Adrenal gland (tissue), 9 donors: ENCODE measurements at regions not wholly inside any gene's neighbourhood (a gene's known extent, or its start where the extent isn't known, plus 50 kb on each side); places are given as distances from the start of the nearest gene placed in this dataset.
"Not testable (repeated sequence)": the region's sequence is repeated elsewhere in the genome, so short reads cannot be mapped to it uniquely, and the experiment has no call there.

Source experiments
- DNase-seq, 7 donors: peaks; one replicate each; pipeline ENCODE4 v3.0.0-alpha.2; 2019 to 2020
- H3K27ac ChIP-seq, 5 donors: fragments of 200-600 bp; sonication (generic) in 4 of 5; 1 replicate in 3 of 5; 2 replicates in 2 of 5; pipeline versions ENCODE4 v1.5.1 to v1.8.0; 2016 to 2020; ENCODE audit warnings: mild to moderate bottlenecking in 1 of 5
- H3K27me3 ChIP-seq: fragments of 200-600 bp; 2 replicates; pipeline ENCODE4 v1.8.0; 2021
- H3K36me3 ChIP-seq, 2 donors: fragments of 200-600 bp; replicated peaks in 1 of 2; 1 replicate in 1 of 2; 2 replicates in 1 of 2; pipeline versions ENCODE4 v1.5.1 to v1.8.0; 2018 to 2022
- H3K4me1 ChIP-seq, 2 donors: fragments of 200-600 bp; replicated peaks in 1 of 2; 1 replicate in 1 of 2; 2 replicates in 1 of 2; pipeline versions ENCODE4 v1.5.1 to v1.8.0; 2018 to 2021
- H3K4me3 ChIP-seq, 4 donors: fragments of 200-600 bp; sonication (generic) in 3 of 4; one replicate each; pipeline ENCODE4 v1.5.1; 2016 to 2018
- H3K9me3 ChIP-seq, 3 donors: fragments of 200-600 bp; sonication (generic) in 1 of 3; replicated peaks in 1 of 3; 1 replicate in 2 of 3; 2 replicates in 1 of 3; pipeline versions ENCODE4 v1.5.1 to v1.8.0; 2016 to 2021
- POLR2A ChIP-seq, 2 donors: fragments of 450-650 bp; IDR thresholded peaks; one replicate each; pipeline ENCODE4 v1.6.1; 2017; ENCODE audit warnings: antibody characterized with exemption in 2 of 2, mild to moderate bottlenecking in 2 of 2, moderate library complexity in 1 of 2
- WGBS, 4 donors: extraction: QIAGEN DNeasy Blood & Tissue Kit in 2 of 4; methylation state at CpG; one replicate each; pipeline versions ENCODE4 v1.1.5 to v1.1.7; 2013 to 2017; 5-methylcytosine and 5-hydroxymethylcytosine counted together
- intact Hi-C, 2 donors: fragments of 100-400 bp; cut with DNase I; formaldehyde crosslinking; loops; one replicate each; pipeline versions ENCODE4 v1.14.1 to v1.15.0; 2022 to 2023
- TF ChIP-seq, protein P1 (sequence below), 6 experiments: fragments of 450-650 bp in 4 of 6; fragments of 200-600 bp in 2 of 6; sonication (generic) in 1 of 6; IDR thresholded peaks; 1 replicate in 5 of 6; 2 replicates in 1 of 6; pipeline versions ENCODE4 v1.5.1 to v1.8.0; 2016 to 2021; ENCODE audit warnings: antibody characterized with exemption in 6 of 6, mild to moderate bottlenecking in 2 of 6, moderate library complexity in 1 of 6
- donor health status: healthy with polysubstance abuse.
- donor health status: Bipolar disorder and iron deficiency.
- donor health status: DM: yes; HTN: yes; CAD: no.
- donor health status: DM: no; HTN: no; CAD: no.
- donor health status: DM: no; HTN: no; CAD: no.

DNA sequence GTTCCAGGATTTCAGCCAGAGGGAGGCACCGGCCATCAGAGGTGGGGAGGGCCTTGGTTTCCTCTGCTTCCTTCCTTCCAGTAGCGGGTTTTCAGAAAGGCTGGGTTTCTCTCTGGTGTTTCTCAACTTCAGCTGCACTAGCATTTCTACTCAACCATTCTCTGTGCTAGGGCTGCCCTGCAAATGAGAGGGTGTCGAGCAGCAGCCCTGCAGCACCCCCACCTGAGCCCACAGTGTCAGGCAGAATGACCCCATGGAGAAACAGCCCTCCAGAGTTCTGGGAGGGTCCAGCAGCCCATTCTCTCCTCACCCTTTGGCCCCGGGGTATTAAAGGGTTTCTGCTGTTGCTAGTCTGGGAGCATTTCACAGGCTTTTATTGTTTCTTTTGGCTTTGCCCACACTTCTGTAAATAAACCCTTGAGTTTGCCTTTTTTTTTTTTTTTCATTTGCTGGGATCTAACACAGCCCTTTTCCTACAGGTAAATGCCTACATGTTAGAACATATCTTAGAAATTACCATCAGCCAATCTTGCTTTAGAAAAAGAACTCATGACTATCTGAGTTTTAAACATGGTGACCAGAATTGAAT, 151.5 kb upstream of the VIPR2 start:
- Histone ChIP-seq H3K4me1 (no peaks in the 10 kb centered on the region), H3K4me3 (no peak overlapping the region), H3K27me3 (no peaks in the 10 kb centered on the region), H3K9me3 (no peaks in the 10 kb centered on the region), H3K36me3 (no peaks in the 10 kb centered on the region), H3K27ac (no peak overlapping the region)
- DNase-seq = no peak
- intact Hi-C loops = no loop called here
- WGBS, 4 donors = 35 to 64% (median 48%) methylated on average over 4 of the region's 4 CpGs
- TF ChIP-seq POLR2A (IDR thresholded peaks at IDR 0.05) = no peak
- TF ChIP-seq, protein P1, sequence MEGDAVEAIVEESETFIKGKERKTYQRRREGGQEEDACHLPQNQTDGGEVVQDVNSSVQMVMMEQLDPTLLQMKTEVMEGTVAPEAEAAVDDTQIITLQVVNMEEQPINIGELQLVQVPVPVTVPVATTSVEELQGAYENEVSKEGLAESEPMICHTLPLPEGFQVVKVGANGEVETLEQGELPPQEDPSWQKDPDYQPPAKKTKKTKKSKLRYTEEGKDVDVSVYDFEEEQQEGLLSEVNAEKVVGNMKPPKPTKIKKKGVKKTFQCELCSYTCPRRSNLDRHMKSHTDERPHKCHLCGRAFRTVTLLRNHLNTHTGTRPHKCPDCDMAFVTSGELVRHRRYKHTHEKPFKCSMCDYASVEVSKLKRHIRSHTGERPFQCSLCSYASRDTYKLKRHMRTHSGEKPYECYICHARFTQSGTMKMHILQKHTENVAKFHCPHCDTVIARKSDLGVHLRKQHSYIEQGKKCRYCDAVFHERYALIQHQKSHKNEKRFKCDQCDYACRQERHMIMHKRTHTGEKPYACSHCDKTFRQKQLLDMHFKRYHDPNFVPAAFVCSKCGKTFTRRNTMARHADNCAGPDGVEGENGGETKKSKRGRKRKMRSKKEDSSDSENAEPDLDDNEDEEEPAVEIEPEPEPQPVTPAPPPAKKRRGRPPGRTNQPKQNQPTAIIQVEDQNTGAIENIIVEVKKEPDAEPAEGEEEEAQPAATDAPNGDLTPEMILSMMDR (IDR thresholded peaks at IDR 0.05) = no peak

- H3K36me3 ChIP-seq, H3K9me3 ChIP-seq, H3K27ac ChIP-seq, H3K4me1 ChIP-seq, intact Hi-C loops, H3K4me3 ChIP-seq, DNase-seq, H3K27me3 ChIP-seq: not testable (repeated sequence)
Measured at GRCh38 chr7:159286487-159286886, 141.8 kb upstream of the VIPR2 start.

DNA sequence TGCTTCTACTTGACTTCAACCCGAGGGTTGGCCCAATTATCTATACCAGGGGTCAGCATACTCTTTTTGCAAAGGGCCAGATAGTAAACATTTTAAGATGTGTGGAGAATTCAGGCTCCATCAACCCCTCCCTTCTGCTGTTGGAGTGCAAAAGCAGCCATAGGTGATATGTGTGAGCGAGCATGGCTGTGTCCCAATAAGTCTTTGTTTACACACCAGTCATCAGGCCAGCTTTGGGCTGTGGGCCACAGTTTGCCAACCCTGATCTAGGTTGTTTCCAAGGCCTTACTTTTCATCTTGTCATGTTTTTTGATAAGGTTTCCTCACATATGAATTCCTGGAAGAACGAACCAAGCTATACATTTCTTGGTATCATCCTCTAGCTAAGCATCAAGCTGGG, 136.9 kb upstream of the VIPR2 start:
- no peak for TF ChIP-seq POLR2A (IDR thresholded peaks at IDR 0.05)
- TF ChIP-seq, protein P1 (IDR thresholded peaks at IDR 0.05) = no peak
- no peak overlapping the region for H3K27ac ChIP-seq
- peaks cover 8% of the 10 kb centered on the region for H3K27me3 ChIP-seq
- no peak overlapping the region for H3K4me3 ChIP-seq
- 59 to 71% (median 68%) methylated on average over 3 of the region's 3 CpGs for WGBS, 4 donors
- no peaks in the 10 kb centered on the region for H3K36me3 ChIP-seq
- no peak for DNase-seq
- H3K4me1 ChIP-seq = no peaks in the 10 kb centered on the region
- intact Hi-C loops = no loop called here
- H3K9me3 ChIP-seq = no peaks in the 10 kb centered on the region

- Histone ChIP-seq H3K27ac (no peak overlapping the region), H3K4me3 (no peak overlapping the region), H3K27me3 (peaks cover 8% of the 10 kb centered on the region), H3K9me3 (no peaks in the 10 kb centered on the region), H3K36me3 (no peaks in the 10 kb centered on the region), H3K4me1 (no peaks in the 10 kb centered on the region)
- DNase-seq = no peak
- intact Hi-C loops = no loop called here
- 65 to 74% (median 68%) methylated on average over 3 of the region's 3 CpGs for whole genome bisulfite sequencing, 4 donors
- no peak for TF ChIP-seq POLR2A (IDR thresholded peaks at IDR 0.05)
- TF ChIP-seq, protein P1 (IDR thresholded peaks at IDR 0.05) = no peak
Measured at GRCh38 chr7:159280008-159280407, 135.3 kb upstream of the VIPR2 start.

DNA sequence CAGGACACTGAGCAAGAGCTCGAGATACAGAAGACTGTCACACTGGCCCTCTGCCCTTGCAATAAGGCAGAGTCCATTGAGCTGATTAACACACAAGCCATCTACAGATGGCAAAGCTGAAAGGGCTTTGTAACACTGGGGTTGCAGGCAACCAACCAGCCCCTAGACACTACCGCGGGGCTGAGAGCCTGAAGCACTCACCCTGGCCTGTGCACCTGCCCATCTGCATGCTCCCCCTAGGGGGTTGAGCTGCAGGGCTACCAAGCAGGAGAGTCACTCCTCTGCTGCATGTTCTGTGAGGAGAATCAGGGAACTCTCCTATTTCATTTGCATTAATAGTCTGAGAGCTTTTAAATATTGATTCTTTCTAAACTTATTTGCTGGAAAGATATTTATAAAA, 128.1 kb upstream of the VIPR2 start:
- no peaks in the 10 kb centered on the region for H3K27me3 ChIP-seq
- no peak overlapping the region for H3K27ac ChIP-seq
- no peak overlapping the region for H3K4me3 ChIP-seq
- H3K36me3 ChIP-seq = no peaks in the 10 kb centered on the region
- no peaks in the 10 kb centered on the region for H3K9me3 ChIP-seq
- DNase-seq = no peak
- intact Hi-C loops = no loop called here
- 51 to 93% (median 66%) methylated on average over 3 of the region's 3 CpGs for WGBS, 4 donors
- TF ChIP-seq, protein P1 (IDR thresholded peaks at IDR 0.05) = no peak
- TF ChIP-seq POLR2A (IDR thresholded peaks at IDR 0.05) = no peak
- H3K4me1 ChIP-seq = no peaks in the 10 kb centered on the region
